DMS53 (cell line): ENCODE measurements at regions not wholly inside any gene's neighbourhood (a gene's known extent, or its start where the extent isn't known, plus 50 kb on each side); places are given as distances from the start of the nearest gene placed in this dataset.
A peak's percentile ranks its signal among the peaks of the same experiment; 100 is the strongest.

Experiments
- DNase-seq: peaks from one replicate; lab custom pipeline; 2025; lab: John Stamatoyannopoulos, UW

DNA sequence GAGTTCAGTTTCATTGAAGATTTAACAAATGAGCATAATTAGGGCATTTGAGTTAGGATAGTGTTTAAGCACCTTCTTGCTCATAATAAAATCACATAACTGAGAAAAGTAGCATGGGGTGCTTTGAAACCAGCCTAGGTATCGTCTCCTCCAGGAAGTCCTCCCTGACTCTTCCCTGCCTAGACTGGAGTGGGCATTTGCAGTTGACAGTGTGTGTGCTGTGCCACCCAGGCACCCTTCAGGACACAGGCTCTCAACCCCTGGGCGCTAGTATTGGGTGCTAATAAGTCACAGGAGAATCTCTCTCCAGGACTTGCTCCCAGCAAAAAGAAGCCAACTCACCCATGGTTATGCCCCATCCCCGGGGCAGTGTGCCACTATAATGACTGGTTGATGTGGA is 584.1 kb downstream of the INSC start:
- no peak for DNase-seq

DNA sequence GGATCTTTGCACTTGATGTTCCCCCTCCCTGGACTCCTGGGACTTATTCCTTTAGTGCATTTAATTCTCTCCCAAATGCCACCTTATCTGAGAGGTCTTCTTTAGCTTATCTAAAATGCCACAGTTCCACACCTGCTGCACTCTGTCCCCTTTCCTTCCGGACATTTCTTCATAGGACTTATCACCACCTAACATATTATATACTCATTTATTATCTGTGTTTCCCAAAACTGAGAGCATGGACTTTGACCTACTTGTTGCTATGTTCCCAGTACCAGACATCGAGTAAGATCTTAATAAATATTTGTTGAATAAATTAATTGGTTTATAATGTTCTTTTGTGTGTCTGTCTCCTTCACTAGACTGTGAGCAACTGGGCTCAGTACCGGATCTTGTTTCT is 585.3 kb downstream of the INSC start:
- DNase-seq: no peak

DNA sequence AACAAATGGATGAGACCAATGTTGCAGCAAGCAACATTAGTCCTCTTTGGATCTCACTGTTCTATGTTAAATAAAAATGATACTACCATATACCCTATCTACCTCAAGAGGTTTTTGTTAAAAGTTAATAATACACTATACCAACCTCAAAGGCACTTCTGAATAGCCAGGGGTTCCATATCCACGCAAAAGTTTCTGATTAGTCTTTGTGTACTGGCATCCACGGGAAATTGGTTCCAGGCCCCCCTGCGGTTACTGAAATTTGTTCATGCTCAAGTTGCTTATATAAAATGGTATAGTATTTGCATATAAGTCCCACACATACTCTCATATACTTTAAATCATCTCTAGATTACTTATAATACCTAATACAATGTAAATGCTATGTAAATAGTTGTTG is 585.7 kb downstream of the INSC start:
- no peak for DNase-seq

DNA sequence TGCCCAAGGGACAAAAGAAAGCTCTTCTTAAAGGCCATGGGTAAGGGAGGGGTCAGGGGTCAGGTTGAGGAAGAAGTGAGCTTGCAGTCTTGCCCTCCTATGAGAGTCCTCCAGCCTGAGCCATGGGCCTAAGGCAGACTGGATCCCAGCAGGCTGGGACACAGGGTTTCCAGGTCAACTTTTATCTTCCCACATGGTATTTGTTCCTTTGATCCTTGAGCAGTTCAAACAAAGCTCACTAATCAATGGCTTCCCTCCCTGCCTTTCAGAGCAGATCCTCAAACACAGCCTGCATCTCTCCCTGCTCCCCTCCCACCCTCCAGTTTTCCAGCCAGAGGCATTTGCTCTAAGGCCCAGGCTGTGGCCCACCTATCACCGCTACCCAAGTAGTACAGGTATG is 589.3 kb downstream of the INSC start:
- DNase-seq: no peak

DNA sequence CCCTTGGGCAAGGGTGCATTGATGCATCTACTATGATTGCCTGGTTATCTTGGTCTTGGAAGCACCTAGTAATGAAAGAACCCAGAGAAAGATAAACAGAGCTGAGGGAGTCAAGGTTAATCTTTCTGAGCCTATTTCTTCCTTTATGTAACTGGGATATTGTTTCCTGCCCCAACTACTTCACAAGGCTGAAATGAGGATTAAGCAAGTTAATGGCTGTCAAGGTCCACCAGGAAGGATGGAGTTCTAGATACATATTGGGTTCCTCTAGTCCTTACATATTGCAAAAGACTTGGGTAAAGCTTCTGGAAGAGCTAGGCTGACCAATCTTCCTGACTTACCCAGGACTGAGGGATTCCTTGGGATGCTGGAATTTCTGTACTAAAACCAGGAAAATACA is 589.8 kb downstream of the INSC start:
- DNase-seq: no peak

DNA sequence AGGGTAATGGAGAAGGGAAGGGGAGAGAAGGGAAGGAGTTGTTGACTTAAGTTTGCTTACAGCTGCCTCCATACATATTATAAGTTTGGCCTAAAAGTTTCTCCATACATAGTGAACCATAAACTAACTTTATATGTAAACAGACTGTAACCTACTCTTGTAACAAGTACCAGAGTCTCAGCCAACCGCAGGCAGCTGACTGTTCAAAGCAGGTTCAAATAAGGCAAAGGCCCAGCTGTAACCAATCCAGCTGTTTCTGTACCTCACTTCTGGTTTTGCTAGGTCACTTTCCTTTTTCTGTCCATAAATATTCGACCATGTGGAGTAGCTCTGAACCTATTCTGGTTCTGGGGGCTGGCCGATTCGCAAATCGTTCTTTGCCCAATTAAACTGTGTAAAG is 591.2 kb downstream of the INSC start:
- DNase-seq: no peak

DNA sequence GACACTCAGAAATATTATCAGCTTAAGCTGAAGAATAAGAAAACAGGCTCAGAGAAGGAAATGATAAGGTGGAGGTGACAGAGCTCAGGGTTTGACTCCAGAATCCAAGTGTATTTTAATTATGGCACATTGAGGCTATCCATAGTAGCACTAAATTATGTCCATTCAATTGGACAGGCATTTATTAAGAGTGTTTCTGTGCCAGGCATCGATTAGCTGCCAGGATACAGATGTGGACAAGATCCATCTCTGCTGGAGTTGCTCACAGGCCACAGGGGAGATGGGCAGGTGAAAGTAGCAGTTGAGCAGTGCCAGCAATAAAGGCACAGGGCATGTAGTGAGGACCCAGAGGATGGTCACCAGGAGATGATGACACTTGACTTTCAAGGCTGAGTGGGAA is 592.5 kb downstream of the INSC start:
- DNase-seq: peak; percentile 79

DNA sequence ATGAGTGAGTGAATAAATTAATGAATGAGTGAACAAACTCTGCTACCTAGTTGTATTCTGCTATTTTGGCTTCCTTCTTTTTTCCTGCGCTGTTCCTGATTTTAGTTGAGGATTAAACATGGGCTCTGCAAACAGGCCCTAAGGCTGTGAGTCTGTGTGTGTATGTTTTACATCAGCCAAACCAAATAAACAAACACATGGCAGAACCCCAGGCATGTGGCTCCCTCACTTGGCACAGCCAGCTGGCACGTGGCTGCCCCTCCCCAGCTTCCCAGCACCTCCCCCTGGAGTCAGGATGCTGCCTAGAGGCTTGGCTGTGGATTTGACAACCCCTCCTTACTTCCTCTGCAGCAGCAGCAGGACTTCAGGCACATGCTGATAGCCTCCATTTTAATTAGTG is 593.2 kb downstream of the INSC start:
- peak; percentile 85 for DNase-seq

DNA sequence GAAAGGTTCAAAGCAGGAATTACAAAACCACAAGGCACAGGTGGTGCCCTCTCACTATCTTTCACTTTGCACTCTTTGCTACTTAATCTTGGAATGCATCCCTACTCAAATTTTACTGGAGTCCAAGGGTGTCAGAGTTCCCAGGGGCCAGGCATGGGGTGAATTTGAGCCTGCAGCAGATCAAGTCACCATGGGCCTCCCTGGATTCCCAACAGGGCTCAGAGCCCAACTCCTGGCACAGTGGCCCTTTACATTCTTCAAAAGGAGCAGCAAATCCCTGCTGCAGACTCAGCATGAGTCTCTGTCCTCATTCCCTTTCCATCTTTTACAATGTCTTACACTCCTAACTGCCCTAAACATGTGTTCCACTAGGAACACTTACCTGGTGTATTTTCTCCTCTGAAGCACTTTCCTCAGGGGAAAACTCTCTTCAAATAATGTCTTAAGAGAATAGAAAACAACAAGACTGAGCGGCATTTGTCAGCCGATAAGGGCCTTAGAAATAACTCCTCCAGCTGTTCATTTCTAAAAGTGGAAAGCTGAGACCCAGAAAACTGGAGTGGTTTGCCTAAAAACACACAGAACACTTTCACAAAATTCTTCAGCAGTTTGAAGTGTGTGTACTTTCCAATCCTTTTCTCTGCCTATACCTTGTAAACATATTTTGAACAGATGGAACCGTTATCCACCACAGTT is 596.0 kb downstream of the INSC start:
- DNase-seq: no peak

DNA sequence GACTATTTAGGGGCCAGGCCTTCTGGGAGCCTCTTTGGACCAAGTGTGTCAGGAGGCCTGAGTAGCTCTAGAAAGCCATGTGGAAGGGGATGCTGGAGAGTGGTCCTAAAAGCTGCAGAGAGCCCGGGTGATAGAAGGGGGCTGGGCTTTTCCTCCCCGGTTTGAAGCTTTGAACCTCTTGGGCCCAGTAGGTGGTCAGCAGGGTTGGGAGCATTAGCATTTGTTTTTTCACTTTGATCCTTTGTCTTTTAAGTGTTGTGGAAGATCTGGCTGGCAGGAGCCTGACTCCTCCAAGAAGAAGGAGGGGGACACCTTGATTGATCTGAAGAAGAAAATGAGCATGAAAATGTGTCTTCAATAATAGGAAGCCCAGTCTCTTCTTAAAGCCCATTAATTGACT is 596.6 kb downstream of the INSC start:
- DNase-seq: no peak

DNA sequence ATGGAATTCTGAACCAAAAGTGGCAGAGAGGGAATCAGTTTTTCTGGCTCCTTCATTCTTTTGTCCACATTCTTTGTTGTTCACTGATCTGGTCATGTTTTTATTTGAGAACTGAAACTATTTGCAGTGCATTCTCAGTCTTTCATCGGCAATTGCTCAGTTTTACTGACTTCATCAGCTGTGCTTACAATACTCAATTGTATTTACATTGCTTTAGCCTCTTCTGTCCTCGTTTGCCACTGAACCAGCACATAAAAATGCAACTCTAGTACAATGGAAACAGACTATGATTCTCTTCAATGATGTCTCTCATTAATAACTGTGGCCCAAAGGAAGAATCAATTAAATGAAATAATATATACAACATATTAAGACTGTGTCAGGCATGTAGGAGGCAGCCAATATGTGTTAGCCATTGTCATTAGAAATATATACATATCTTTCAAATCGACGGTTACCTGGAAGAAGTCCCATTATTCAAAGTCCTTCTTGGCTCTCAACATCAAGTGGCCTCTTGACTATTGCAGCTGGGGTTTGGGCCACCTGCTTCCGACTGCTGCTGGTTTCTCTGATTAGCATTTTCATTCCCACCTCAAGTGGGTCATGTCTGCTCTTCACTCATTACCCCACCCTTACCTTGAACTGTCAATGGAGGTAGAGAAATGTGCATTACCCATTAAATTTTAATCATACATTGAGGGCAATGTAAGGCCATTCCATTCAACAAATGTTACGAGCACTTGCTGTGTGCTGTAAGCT is 600.1 kb downstream of the INSC start:
- peak; percentile 96 for DNase-seq

DNA sequence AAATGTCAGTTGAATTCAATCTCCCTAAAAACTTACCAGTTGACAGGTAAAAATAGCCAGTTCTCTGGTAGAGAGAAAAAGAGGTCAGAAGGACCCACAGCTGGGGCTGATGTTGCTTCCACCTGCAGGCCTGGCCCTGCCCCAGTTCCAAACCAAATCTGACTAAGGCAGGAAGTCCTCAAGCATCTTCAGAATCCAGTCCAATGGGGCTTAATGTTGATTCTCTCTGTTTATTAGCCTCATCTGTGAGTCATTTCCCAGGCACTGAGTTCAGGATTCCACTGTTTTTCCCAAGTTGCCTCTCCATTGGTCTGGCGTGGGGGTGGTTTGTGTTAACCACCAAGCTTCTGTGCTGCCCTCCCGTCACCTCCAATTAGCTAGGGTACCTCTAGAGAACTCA is 601.8 kb downstream of the INSC start:
- DNase-seq: peak; percentile 93

DNA sequence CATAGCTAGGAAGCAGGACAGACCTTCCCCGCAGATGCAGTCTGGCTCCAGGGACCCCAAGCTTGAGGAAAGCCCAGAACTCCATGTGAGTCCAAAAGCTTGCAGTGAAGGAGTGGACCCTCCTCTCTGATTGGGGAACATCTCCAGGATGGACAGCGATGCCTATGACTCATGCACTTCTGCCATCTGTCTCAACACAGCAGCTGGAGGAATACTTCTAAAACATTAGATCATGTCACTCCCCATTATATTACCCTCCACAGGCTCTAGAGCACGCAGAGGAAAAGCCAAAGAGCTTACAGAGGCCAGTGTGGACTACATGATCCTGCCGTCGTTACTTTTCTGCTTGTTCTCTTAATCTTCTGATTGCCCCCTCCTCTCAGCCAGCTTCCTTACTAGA is 605.7 kb downstream of the INSC start:
- DNase-seq: peak; percentile 96

DNA sequence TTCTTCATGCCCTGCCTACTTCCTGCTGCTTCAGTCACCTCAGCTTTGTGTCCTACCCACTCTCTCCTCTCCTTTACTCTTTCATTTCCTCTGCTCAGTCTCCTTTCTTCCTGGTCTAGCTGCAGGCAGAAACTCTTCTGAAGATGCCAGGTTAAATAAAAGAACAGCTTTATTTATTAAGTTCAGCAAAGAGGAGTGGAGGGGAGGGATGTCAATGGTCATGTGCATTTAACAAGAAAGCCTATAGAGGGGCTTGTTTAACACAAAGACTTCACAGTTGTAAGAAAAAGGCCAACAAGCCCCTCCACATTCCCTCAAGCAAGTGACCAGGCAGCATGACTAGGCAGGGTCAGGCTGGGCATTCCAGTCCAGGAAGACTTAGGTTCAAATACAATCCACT is 609.2 kb downstream of the INSC start:
- no peak for DNase-seq

DNA sequence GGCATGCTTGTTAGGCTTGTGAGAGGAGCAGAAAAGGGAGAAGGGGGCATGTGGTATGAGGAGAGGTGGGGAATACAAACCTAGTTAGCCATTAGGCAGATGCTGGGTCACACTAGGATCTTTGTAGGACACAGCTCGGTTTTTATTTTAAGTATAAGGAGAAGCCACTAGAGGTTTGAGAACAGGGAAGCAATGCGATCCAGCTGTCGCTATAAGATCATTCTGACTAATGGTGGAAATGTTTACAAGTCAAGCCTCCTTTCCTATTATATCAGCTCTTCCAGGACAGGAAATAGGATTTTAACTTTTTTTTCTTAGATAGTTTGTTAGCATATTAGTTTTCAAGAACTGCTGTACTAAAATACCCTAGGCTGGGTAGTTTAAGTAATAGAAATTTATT is 609.9 kb downstream of the INSC start:
- DNase-seq: no peak

DNA sequence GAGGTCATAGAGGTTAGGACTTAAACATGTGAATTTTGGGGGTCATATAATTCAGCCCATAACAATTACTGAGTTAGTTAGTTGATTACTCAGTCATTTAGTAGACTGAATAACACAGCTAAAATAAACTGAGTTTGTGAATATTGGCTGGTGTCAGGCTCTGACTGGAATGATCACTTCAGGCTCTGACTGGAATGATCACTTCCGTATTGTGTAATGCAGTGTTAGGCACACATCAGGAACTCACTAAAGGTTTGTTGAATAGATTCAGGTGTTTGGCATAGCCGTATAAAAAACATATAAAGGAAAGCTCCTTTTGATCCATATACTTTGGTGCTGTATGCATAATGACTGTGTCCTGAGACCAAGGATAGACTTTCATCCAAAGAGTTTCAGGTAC is 610.5 kb downstream of the INSC start:
- no peak for DNase-seq

DNA sequence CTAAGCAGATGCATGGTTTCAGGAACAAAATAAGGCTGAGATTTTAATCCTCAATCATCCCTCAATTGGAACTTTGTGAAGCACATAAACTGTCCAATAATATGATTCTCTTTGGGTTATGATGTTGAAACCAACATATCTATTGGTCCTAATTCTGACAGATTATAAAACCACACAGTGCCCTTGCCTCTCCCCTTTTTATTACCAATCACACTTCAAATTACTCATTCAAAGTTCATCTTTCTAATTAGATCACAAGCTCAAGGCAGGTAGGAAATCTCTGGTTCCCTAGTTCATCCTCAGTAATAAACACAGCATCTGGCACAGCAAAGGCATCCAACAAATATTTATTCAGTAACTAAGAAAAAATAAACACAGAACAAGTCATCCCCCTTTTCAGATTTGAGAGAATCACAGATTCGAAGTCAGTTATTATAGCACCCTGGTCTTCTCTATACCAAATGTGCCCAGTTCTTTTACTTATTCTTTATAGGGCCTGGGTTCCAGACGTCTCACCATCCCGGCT is 611.6 kb downstream of the INSC start:
- peak; percentile 23 for DNase-seq

DNA sequence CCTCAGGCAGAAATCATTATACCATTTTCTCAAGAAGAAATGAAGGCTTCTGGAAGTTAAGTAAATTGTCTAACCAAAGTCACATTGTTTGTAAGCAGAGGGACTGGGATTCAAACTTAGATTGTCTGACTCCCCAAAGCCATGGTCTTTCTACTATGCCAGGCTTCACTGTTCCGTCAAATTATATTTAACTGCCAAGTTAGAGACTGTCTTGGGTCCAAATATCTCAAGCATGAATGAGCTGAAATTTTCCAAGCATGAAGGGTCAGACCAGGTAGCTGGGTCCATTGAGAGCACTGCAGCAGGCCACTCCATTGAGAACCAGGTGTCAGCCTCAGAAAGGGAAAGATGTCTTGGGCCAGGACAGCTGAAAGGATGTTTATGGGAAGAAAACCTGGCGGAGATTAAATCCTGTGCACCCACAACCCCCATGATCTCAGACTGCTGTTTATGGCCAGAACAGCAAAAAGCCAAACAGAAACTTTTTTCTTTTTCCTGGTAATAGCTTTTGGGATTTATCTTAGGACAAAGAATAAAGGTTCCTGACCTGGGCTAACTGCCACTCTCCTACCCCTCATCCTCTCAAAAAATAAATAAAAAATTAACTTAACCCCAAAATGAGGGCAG is 612.3 kb downstream of the INSC start:
- DNase-seq: no peak

DNA sequence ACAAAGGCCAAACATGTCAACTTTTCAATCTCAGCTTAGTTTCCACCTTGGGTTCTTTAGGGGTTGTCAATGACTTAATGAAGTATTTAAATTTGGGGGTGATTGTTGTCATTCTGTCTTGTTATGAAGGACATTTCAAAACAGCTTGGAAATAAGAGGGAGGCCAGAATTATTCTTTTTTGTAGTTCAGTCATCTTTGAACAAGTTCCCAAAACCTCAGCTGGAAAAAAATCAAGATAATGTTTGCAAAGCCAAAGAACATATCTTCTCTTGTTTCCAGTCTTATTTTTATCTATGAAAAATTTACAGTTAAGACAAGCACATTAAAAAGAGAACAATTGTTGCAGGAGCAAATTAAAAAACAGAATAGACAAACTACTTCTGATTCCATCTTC is 612.8 kb downstream of the INSC start:
- DNase-seq: no peak

DNA sequence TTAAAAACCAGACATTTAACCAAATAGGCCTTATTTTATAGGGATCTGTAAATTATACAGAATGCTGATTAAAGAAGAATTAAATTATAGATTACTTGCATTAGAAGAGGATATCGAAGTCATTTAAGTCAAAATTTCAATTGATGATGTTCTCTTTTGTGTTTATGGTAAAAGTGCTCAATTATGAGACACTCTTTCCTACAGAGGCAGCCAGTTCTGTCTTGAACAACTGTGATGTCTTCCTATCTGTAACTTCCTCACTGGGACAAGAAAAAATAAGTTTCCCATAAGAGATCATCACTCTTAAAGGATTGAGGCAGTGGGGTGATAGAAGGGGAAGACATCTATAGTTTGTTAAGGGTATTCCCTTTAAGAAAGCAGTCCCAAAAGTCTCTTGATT is 613.5 kb downstream of the INSC start:
- no peak for DNase-seq

DNA sequence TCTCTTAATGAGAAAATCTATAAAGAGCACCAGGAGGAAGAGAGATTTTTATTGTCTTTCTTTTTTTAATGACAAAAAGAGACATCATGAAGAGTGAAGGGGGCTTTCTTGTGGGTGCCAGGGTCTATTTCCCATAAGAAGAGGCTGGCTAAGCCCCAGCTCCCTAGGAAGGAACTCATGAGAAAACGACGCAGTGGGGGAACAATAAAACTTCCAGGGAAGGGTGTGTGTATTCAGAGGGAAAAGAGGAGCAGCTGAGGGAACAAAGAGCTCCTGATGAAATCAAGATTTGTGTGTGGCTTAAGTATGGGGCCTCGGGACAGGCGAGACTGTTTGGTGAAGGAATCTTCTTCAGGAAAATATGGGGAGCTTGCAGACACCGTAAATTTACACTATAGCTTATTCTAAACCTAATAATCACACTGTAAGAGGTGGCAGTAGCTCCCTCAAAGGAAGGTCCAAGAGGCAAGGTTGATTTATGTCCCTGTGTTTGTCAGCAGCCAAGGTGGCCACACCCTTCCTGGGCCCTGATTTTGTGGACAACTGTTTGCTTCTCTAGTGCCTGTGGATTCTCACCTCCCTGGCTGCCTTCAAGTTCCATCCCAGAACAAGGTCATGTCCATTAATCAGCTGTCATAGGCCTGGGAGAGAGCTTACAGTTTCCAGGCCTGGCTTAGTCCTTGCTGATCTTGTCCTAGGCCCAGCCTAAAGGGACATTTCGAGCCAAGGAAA is 615.7 kb downstream of the INSC start:
- DNase-seq: no peak

DNA sequence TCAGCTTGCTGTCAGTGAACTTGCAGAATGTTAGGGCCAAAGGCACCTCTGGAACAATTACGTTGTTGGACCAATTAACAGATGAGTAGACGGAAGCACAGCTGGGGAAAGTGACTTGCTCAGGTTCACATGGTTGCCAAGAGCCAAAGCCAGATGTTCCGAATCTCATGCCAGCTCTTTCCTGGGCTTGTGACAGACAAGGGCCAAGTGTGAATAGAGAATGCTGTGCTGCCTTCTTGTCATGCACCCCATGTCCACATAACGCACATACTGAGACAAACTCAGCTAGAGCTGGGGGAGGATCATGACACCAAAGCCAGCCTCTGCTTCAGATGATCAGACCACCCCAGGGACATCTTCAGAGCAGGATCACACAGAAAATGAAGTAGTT is 616.3 kb downstream of the INSC start:
- DNase-seq: no peak

DNA sequence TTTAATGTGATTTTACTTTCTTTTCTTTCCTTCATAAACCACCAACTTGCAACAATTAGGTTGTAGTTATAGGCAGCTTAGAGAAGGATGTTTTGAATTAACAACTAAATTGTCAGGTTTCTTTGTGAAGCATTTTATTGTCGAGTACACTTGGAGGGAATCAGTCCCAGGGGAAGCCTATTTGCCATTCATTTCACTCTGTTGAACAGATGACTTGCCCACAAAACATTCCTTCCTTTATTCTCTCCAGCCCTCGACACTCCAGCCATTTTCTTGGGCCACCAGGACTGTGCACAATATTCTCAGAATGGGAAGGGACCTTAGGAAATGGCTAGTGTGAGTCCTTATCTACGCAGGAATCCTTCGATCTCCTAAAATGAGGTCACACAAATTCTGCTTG is 620.6 kb downstream of the SOX6 start:
- DNase-seq: no peak
